HCT116 (cell line): ENCODE measurements at regions not wholly inside any gene's neighbourhood (a gene's known extent, or its start where the extent isn't known, plus 50 kb on each side); places are given as distances from the start of the nearest gene placed in this dataset.

Experiments used
- ATAC-seq: fragments of 200-7000 bp; cut with Tn5 transposase; 2 replicates; pipeline ENCODE4 v1.9.1; 2020; ENCODE audit warnings: mild to moderate bottlenecking, moderate library complexity
- BruUV-seq: library from RNA; stranded (reverse); fragments of 400-500 nt; replicated peaks from 2 replicates; lab custom pipeline; 2021; lab: Mats Ljungman, UMichigan
- CTCF ChIA-PET: fragments of 300-600 bp; sonication (Branson Sonifier 250); formaldehyde crosslinking; loops from one replicate; lab custom pipeline; 2021; ENCODE audit warnings: antibody characterized with exemption; lab: Charles Lee
- POLR2A ChIA-PET: fragments of 300-600, 350-600 bp; sonication (Branson Sonifier 250); formaldehyde crosslinking; loops from one replicate; lab custom pipeline; 2021; ENCODE audit warnings: antibody characterized with exemption; lab: Charles Lee
- RAD21 ChIA-PET, 2 experiments: fragments of 300-600 bp; sonication (Branson Sonifier 250); formaldehyde crosslinking; loops; one replicate each; lab custom pipeline; 2023; ENCODE audit warnings: low total read pairs in 2 of 2; ENCODE audit not compliant: uncharacterized antibody in 2 of 2, unreplicated experiment in 2 of 2, low non-redundant PET in 1 of 2; lab: Charles Lee
- DNase-seq: peaks from one replicate; pipeline ENCODE4 v3.0.0-alpha.2; 2010; ENCODE audit warnings: low read depth, low spot score
- H2AFZ ChIP-seq: fragments of 200-600 bp; shearing (Covaris generic), sonication (generic); 2 replicates; pipeline ENCODE4 v1.6.1; 2017; ENCODE audit warnings: low read depth, mixed run types, mixed read lengths, antibody characterized with exemption, low read length; ENCODE audit not compliant: poor library complexity, severe bottlenecking
- H3K27ac ChIP-seq: 2 replicates; pipeline ENCODE4 v1.5.1; 2012; ENCODE audit warnings: low read depth, low read length
- H3K27me3 ChIP-seq: fragments of 200-600 bp; sonication (generic); 2 replicates; pipeline ENCODE4 v1.6.1; 2016; ENCODE audit warnings: mixed run types, low read length, mixed read lengths; ENCODE audit not compliant: insufficient read depth
- H3K36me3 ChIP-seq, 2 experiments: fragments of 200-500 bp in 1 of 2; fragments of 200-600 bp in 1 of 2; sonication (Bioruptor generic) in 1 of 2; sonication (generic) in 1 of 2; 2 replicates each; pipeline versions ENCODE4 v1.5.1 to v1.6.1; 2014 to 2016; ENCODE audit warnings: low read length in 2 of 2, inconsistent platforms in 1 of 2, mixed read lengths in 1 of 2, mixed run types in 1 of 2; ENCODE audit not compliant: insufficient read depth in 2 of 2, control insufficient read depth in 1 of 2
- H3K4me1 ChIP-seq, 2 experiments: fragments of 200-600 bp in 1 of 2; sonication (generic) in 1 of 2; 2 replicates each; pipeline versions ENCODE4 v1.5.1 to v1.6.1; 2012 to 2017; ENCODE audit warnings: low read length in 2 of 2, inconsistent platforms in 1 of 2, mild to moderate bottlenecking in 1 of 2, mixed read lengths in 1 of 2, mixed run types in 1 of 2, moderate library complexity in 1 of 2; ENCODE audit not compliant: insufficient read depth in 2 of 2, control insufficient read depth in 1 of 2
- H3K4me2 ChIP-seq: fragments of 200-600 bp; sonication (generic); 2 replicates; pipeline ENCODE4 v1.6.1; 2017; ENCODE audit warnings: mixed run types, low read length, mixed read lengths
- H3K4me3 ChIP-seq, 2 experiments: fragments of 200-600 bp in 1 of 2; sonication (generic) in 1 of 2; replicated peaks in 1 of 2; 2 replicates each; pipeline ENCODE4 v1.5.1; 2011 to 2016; ENCODE audit warnings: low read length in 2 of 2, control low read depth in 1 of 2, low read depth in 1 of 2, mild to moderate bottlenecking in 1 of 2, mixed read lengths in 1 of 2, mixed run types in 1 of 2
- H3K79me2 ChIP-seq: fragments of 200-600 bp; sonication (generic); 2 replicates; pipeline ENCODE4 v1.6.1; 2017; ENCODE audit warnings: mild to moderate bottlenecking, mixed run types, low read length, moderate library complexity, mixed read lengths; ENCODE audit not compliant: insufficient read depth
- H3K9ac ChIP-seq: fragments of 200-600 bp; sonication (generic); 2 replicates; pipeline ENCODE4 v1.6.1; 2016; ENCODE audit warnings: low read length, mixed read lengths
- H3K9me2 ChIP-seq: fragments of 200-600 bp; sonication (generic), shearing (Covaris generic); 2 replicates; pipeline ENCODE4 v1.6.1; 2017; ENCODE audit warnings: mixed run types, mild to moderate bottlenecking, moderate library complexity; ENCODE audit not compliant: insufficient read depth
- H3K9me3 ChIP-seq, 2 experiments: fragments of 200-500 bp in 1 of 2; fragments of 200-600 bp in 1 of 2; sonication (Bioruptor generic) in 1 of 2; sonication (generic) in 1 of 2; 2 replicates each; pipeline ENCODE4 v1.6.1; 2014 to 2017; ENCODE audit warnings: low read length in 2 of 2, mixed read lengths in 2 of 2, inconsistent platforms in 1 of 2, low read depth in 1 of 2, mild to moderate bottlenecking in 1 of 2, mixed run types in 1 of 2, moderate library complexity in 1 of 2; ENCODE audit not compliant: control insufficient read depth in 1 of 2, insufficient read depth in 1 of 2
- H4K20me1 ChIP-seq: fragments of 200-600 bp; sonication (generic), shearing (Covaris generic); 2 replicates; pipeline ENCODE4 v1.6.1; 2017; ENCODE audit warnings: mixed run types, mild to moderate bottlenecking, moderate library complexity; ENCODE audit not compliant: insufficient read depth
- CBX3 ChIP-seq: IDR thresholded peaks from 2 replicates; pipeline ENCODE4 v1.6.1; 2012; ENCODE audit warnings: low read depth
- EGR1 ChIP-seq: IDR thresholded peaks from 2 replicates; pipeline ENCODE4 v1.6.1; 2012; ENCODE audit warnings: low read depth
- ELF1 ChIP-seq: IDR thresholded peaks from 2 replicates; pipeline ENCODE4 v1.6.1; 2012; ENCODE audit warnings: low read depth, borderline replicate concordance
- EZH2 ChIP-seq: fragments of 200-600 bp; sonication (generic); IDR thresholded peaks from 2 replicates; pipeline ENCODE4 v1.6.1; 2017; ENCODE audit warnings: antibody characterized with exemption, mixed run types
- EZH2phosphoT487 ChIP-seq: fragments of 200-600 bp; IDR thresholded peaks from 2 replicates; pipeline ENCODE4 v1.6.1; 2018; ENCODE audit warnings: antibody characterized with exemption, borderline replicate concordance
- FOSL1 ChIP-seq: IDR thresholded peaks from 2 replicates; pipeline ENCODE4 v1.6.1; 2012; ENCODE audit warnings: low read depth
- RAD21 ChIP-seq: IDR thresholded peaks from 2 replicates; pipeline ENCODE4 v1.6.1; 2012; ENCODE audit warnings: low read depth, mild to moderate bottlenecking
- SRF ChIP-seq: IDR thresholded peaks from 2 replicates; pipeline ENCODE4 v1.6.1; 2012; ENCODE audit warnings: low read depth
- YY1 ChIP-seq: IDR thresholded peaks from 2 replicates; pipeline ENCODE4 v1.6.1; 2011; ENCODE audit warnings: low read length, low read depth, moderate library complexity, mild to moderate bottlenecking; ENCODE audit not compliant: insufficient replicate concordance; ENCODE audit errors: extremely low read depth
- ZBTB33 ChIP-seq: IDR thresholded peaks from 2 replicates; pipeline ENCODE4 v1.6.1; 2011; ENCODE audit warnings: mild to moderate bottlenecking, low read length, moderate library complexity; ENCODE audit not compliant: insufficient replicate concordance; ENCODE audit errors: extremely low read depth
- ZNF274 ChIP-seq: fragments of 200-500 bp; sonication (Bioruptor generic); IDR thresholded peaks from 2 replicates; pipeline ENCODE4 v1.6.1; 2014; ENCODE audit warnings: mild to moderate bottlenecking, low read depth, low read length, inconsistent platforms
- intact Hi-C: fragments of 100-400 bp; cut with micrococcal nuclease; formaldehyde crosslinking; loops from 2 replicates; pipeline ENCODE4 v1.10.0; 2022
- TF ChIP-seq, protein P1 (sequence below): IDR thresholded peaks from 2 replicates; pipeline ENCODE4 v1.6.1; 2012
- TF ChIP-seq, protein P2 (sequence below): IDR thresholded peaks from 2 replicates; pipeline ENCODE4 v1.6.1; 2012

GRCh38 chr13:74487091-74487722 lies 353.0 kb upstream of the KLF12 start:
- Histone ChIP-seq H3K27me3 (no peaks in the 10 kb centered on the region), H3K9ac (no peak overlapping the region), H3K4me2 (no peak overlapping the region), H3K9me3 (no peaks in the 10 kb centered on the region), H3K36me3 (no peaks in the 10 kb centered on the region), H3K4me3 (no peak overlapping the region), H4K20me1 (no peaks in the 10 kb centered on the region; the same call in 1 of the 2 replicates), H3K79me2 (no peaks in the 10 kb centered on the region), H3K4me1 (no peaks in the 10 kb centered on the region), H3K9me2 (no peaks in the 10 kb centered on the region)
- BruUV-seq = no TSS peak
- ChIA-PET POLR2A (no interaction called here), RAD21 (no interaction called here), CTCF (no interaction called here)
- DNase-seq = no peak
- intact Hi-C loops = no loop called here
- no peak for ATAC-seq
- TF ChIP-seq ZNF274 (no peak), YY1 (no peak), EZH2phosphoT487 (no peak), ELF1 (no peak), EZH2 (no peak), FOSL1 (no peak), EGR1 (no peak), RAD21 (no peak), ZBTB33 (no peak), SRF (no peak), CBX3 (no peak)
- TF ChIP-seq, protein P1, sequence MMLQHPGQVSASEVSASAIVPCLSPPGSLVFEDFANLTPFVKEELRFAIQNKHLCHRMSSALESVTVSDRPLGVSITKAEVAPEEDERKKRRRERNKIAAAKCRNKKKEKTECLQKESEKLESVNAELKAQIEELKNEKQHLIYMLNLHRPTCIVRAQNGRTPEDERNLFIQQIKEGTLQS = no peak
- TF ChIP-seq, protein P2, sequence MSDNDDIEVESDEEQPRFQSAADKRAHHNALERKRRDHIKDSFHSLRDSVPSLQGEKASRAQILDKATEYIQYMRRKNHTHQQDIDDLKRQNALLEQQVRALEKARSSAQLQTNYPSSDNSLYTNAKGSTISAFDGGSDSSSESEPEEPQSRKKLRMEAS = no peak
- TF ChIP-seq, all 23 proteins: peak for 0
- H2AFZ ChIP-seq = no peak overlapping the region
- H3K27ac ChIP-seq = no peak overlapping the region
